Trophoblast cell (in vitro differentiated cells and primary cell): ENCODE measurements at regions not wholly inside any gene's neighbourhood (a gene's known extent, or its start where the extent isn't known, plus 50 kb on each side); places are given as distances from the start of the nearest gene placed in this dataset.

Experiments used
- DNase-seq, 2 donors: peaks; one replicate each; pipeline ENCODE4 v3.0.0-alpha.2; 2016
- H2AFZ ChIP-seq: 2 replicates; pipeline ENCODE4 v1.6.1; 2013; ENCODE audit warnings: low read length, moderate library complexity, mild to moderate bottlenecking; ENCODE audit not compliant: insufficient read depth, poor library complexity
- H2AK5ac ChIP-seq: 2 replicates; pipeline ENCODE4 v1.6.1; 2013; ENCODE audit warnings: mild to moderate bottlenecking, low read length
- H2BK120ac ChIP-seq: 2 replicates; pipeline ENCODE4 v1.6.1; 2013; ENCODE audit warnings: low read length, mild to moderate bottlenecking, moderate library complexity; ENCODE audit not compliant: insufficient read depth, poor library complexity
- H2BK12ac ChIP-seq: 2 replicates; pipeline ENCODE4 v1.6.1; 2013; ENCODE audit warnings: mild to moderate bottlenecking, low read length, moderate library complexity
- H2BK5ac ChIP-seq: 2 replicates; pipeline ENCODE4 v1.6.1; 2013; ENCODE audit warnings: low read length, low read depth, moderate library complexity, mild to moderate bottlenecking; ENCODE audit not compliant: poor library complexity
- H3K14ac ChIP-seq: 2 replicates; pipeline ENCODE4 v1.6.1; 2013; ENCODE audit warnings: mild to moderate bottlenecking, low read length
- H3K18ac ChIP-seq: 2 replicates; pipeline ENCODE4 v1.6.1; 2013; ENCODE audit warnings: mild to moderate bottlenecking, low read length
- H3K23ac ChIP-seq: 2 replicates; pipeline ENCODE4 v1.6.1; 2013; ENCODE audit warnings: low read length
- H3K27ac ChIP-seq: 2 replicates; pipeline ENCODE4 v1.5.1; 2013; ENCODE audit warnings: low read depth, mild to moderate bottlenecking, inconsistent platforms, low read length, moderate library complexity
- H3K27me3 ChIP-seq: 2 replicates; pipeline ENCODE4 v1.6.1; 2013; ENCODE audit warnings: inconsistent platforms, mild to moderate bottlenecking, low read length, moderate library complexity; ENCODE audit not compliant: insufficient read depth
- H3K36me3 ChIP-seq, 2 experiments: 1 replicate in 1 of 2; 2 replicates in 1 of 2; pipeline ENCODE4 v1.6.1; 2013; ENCODE audit warnings: low read length in 2 of 2, mild to moderate bottlenecking in 2 of 2, moderate library complexity in 1 of 2; ENCODE audit not compliant: insufficient read depth in 2 of 2, control insufficient read depth in 1 of 2
- H3K4ac ChIP-seq: 2 replicates; pipeline ENCODE4 v1.6.1; 2013; ENCODE audit warnings: low read depth, mild to moderate bottlenecking, low read length, moderate library complexity
- H3K4me1 ChIP-seq, 2 experiments: 1 replicate in 1 of 2; 2 replicates in 1 of 2; pipeline ENCODE4 v1.6.1; 2013; ENCODE audit warnings: low read length in 2 of 2, mild to moderate bottlenecking in 2 of 2, moderate library complexity in 1 of 2; ENCODE audit not compliant: insufficient read depth in 2 of 2, control insufficient read depth in 1 of 2
- H3K4me2 ChIP-seq: 2 replicates; pipeline ENCODE4 v1.6.1; 2013; ENCODE audit warnings: inconsistent platforms, mild to moderate bottlenecking, low read length, moderate library complexity
- H3K4me3 ChIP-seq: 2 replicates; pipeline ENCODE4 v1.5.1; 2013; ENCODE audit warnings: mild to moderate bottlenecking, low read depth, low read length, inconsistent platforms
- H3K79me1 ChIP-seq: one replicate; pipeline ENCODE4 v1.6.1; 2013; ENCODE audit warnings: low read length
- H3K79me2 ChIP-seq: 2 replicates; pipeline ENCODE4 v1.6.1; 2013; ENCODE audit warnings: low read length, mild to moderate bottlenecking; ENCODE audit not compliant: control insufficient read depth, insufficient read depth, poor library complexity
- H3K9ac ChIP-seq: 2 replicates; pipeline ENCODE4 v1.6.1; 2013; ENCODE audit warnings: mild to moderate bottlenecking, low read length
- H3K9me3 ChIP-seq: 2 replicates; pipeline ENCODE4 v1.6.1; 2013; ENCODE audit warnings: low read depth, mild to moderate bottlenecking, control low read depth, inconsistent platforms, low read length; ENCODE audit not compliant: insufficient read depth
- H4K12ac ChIP-seq: 2 replicates; pipeline ENCODE4 v1.6.1; 2013; ENCODE audit warnings: low read depth, mild to moderate bottlenecking, low read length, moderate library complexity
- H4K8ac ChIP-seq: 2 replicates; pipeline ENCODE4 v1.6.1; 2013; ENCODE audit warnings: low read depth, mild to moderate bottlenecking, low read length, moderate library complexity
- H4K91ac ChIP-seq: one replicate; pipeline ENCODE4 v1.6.1; 2013; ENCODE audit warnings: low read depth, mild to moderate bottlenecking, low read length, moderate library complexity
- WGBS: extraction: QIAGEN DNeasy Blood & Tissue Kit; methylation state at CpG from one replicate; pipeline ENCODE4 v1.1.7; 2013; ENCODE audit warnings: missing lambda C conversion rate; ENCODE audit not compliant: insufficient read length, insufficient coverage; ENCODE audit errors: extremely low coverage; 5-methylcytosine and 5-hydroxymethylcytosine counted together

DNA sequence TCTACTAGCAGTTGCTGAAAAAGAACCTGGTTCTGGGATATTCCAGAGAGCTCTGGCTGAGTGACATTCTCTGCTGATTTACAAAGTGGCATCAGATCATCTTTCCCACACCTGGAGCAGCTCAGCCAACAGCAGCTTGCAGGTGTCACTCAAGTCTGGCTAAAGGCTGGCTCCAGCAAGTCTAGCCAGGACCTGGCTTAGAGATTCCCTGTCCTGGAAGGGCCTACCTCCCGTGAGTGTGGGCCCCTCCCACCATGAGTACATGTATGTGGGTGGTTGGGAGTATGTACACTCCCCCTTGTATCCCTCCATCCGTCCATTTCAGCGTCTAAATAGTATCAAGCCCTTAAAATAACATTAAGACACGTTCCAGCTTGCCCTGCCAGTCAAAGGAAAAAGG is 539.3 kb upstream of the ID4 start:
- Histone ChIP-seq H4K8ac (no peak overlapping the region), H3K79me1 (no peaks in the 10 kb centered on the region), H3K79me2 (no peaks in the 10 kb centered on the region), H3K9me3 (no peaks in the 10 kb centered on the region), H3K36me3 (no peaks in the 10 kb centered on the region), H2AFZ (no peak overlapping the region), H3K9ac (no peak overlapping the region), H4K12ac (no peak overlapping the region), H3K4ac (no peak overlapping the region), H2AK5ac (no peak overlapping the region), H3K4me1 (no peaks in the 10 kb centered on the region), H3K27me3 (no peaks in the 10 kb centered on the region), H3K4me3 (no peak overlapping the region), H3K14ac (no peak overlapping the region), H3K23ac (no peak overlapping the region), H2BK5ac (no peak overlapping the region), H3K27ac (no peak overlapping the region), H2BK12ac (no peak overlapping the region), H2BK120ac (no peak overlapping the region), H3K4me2 (no peak overlapping the region), H3K18ac (no peak overlapping the region), H4K91ac (no peak overlapping the region)
- DNase-seq: no peak
- WGBS: no CpG with 5 or more reads among the region's 4 CpGs

- Histone ChIP-seq H2BK120ac (no peak overlapping the region), H3K9ac (no peak overlapping the region), H3K9me3 (no peaks in the 10 kb centered on the region), H2AFZ (no peak overlapping the region), H3K36me3 (no peaks in the 10 kb centered on the region), H3K4ac (no peak overlapping the region), H3K14ac (no peak overlapping the region), H2BK12ac (no peak overlapping the region), H3K27ac (no peak overlapping the region), H3K4me3 (no peak overlapping the region), H2AK5ac (no peak overlapping the region), H3K4me2 (no peak overlapping the region), H4K8ac (no peak overlapping the region), H2BK5ac (no peak overlapping the region), H3K27me3 (no peaks in the 10 kb centered on the region), H3K18ac (no peak overlapping the region), H3K79me2 (no peaks in the 10 kb centered on the region), H3K79me1 (no peaks in the 10 kb centered on the region), H3K4me1 (no peaks in the 10 kb centered on the region), H3K23ac (no peak overlapping the region), H4K91ac (no peak overlapping the region), H4K12ac (no peak overlapping the region)
- 100% methylated on average over 1 of the region's 2 CpGs for WGBS
- no peak for DNase-seq
These were observed 538.7 kb upstream of the ID4 start for GRCh38 chr6:19298421-19298820.

GRCh38 chr6:19299129-19299528 is 538.0 kb upstream of the ID4 start:
- Histone ChIP-seq H2AFZ (no peak overlapping the region), H4K12ac (no peak overlapping the region), H3K27ac (no peak overlapping the region), H3K4ac (no peak overlapping the region), H3K9me3 (no peaks in the 10 kb centered on the region), H2AK5ac (no peak overlapping the region), H2BK5ac (no peak overlapping the region), H3K4me3 (no peak overlapping the region), H3K27me3 (no peaks in the 10 kb centered on the region), H3K18ac (no peak overlapping the region), H3K79me2 (no peaks in the 10 kb centered on the region), H3K23ac (no peak overlapping the region), H3K79me1 (no peaks in the 10 kb centered on the region), H3K4me1 (no peaks in the 10 kb centered on the region), H3K36me3 (no peaks in the 10 kb centered on the region), H3K9ac (no peak overlapping the region), H2BK120ac (no peak overlapping the region), H3K4me2 (no peak overlapping the region), H3K14ac (no peak overlapping the region), H2BK12ac (no peak overlapping the region), H4K91ac (no peak overlapping the region), H4K8ac (no peak overlapping the region)
- WGBS: no CpG with 5 or more reads among the region's 3 CpGs
- DNase-seq: no peak

GRCh38 chr6:19301980-19302379 is 535.2 kb upstream of the ID4 start:
- no peaks in the 10 kb centered on the region for H3K4me1 ChIP-seq
- no peak overlapping the region for H3K18ac ChIP-seq
- no peak overlapping the region for H4K8ac ChIP-seq
- no peak overlapping the region for H2AK5ac ChIP-seq
- H3K36me3 ChIP-seq: no peaks in the 10 kb centered on the region
- H3K4me3 ChIP-seq: no peak overlapping the region
- no peak overlapping the region for H3K23ac ChIP-seq
- no peak overlapping the region for H4K12ac ChIP-seq
- no peaks in the 10 kb centered on the region for H3K79me1 ChIP-seq
- no peak overlapping the region for H3K4me2 ChIP-seq
- H2BK120ac ChIP-seq: no peak overlapping the region
- no peak overlapping the region for H2BK5ac ChIP-seq
- no peak overlapping the region for H4K91ac ChIP-seq
- H3K14ac ChIP-seq: no peak overlapping the region
- no peaks in the 10 kb centered on the region for H3K79me2 ChIP-seq
- no peaks in the 10 kb centered on the region for H3K27me3 ChIP-seq
- no peaks in the 10 kb centered on the region for H3K9me3 ChIP-seq
- WGBS: no CpG with 5 or more reads among the region's 2 CpGs
- no peak overlapping the region for H3K9ac ChIP-seq
- no peak for DNase-seq
- H3K27ac ChIP-seq: no peak overlapping the region
- H2BK12ac ChIP-seq: no peak overlapping the region
- no peak overlapping the region for H2AFZ ChIP-seq
- H3K4ac ChIP-seq: no peak overlapping the region
